ENCODE measurements at regions not wholly inside any gene's neighbourhood (a gene's known extent, or its start where the extent isn't known, plus 50 kb on each side); places are given as distances from the start of the nearest gene placed in this dataset.

DNA sequence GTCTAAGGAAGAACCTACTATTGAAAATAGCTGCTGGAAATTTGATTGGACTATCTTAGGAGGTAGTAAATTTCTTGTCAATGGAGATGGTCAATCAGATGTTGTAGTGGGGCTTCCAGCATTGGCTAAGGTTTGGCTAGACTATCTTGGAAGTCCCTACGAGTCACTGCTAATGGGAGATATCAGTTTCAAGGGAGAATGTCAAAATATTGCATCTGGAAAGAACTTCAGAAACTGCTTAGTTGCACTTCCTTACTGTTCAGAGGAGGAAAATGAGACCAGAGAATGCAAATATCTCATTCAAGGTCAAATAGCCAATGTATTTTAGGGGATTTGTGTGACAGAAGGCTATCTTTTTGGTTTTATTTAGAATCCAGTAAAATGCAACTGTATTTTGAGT lies 53.5 kb upstream of the CCN2 start:
- no peak for TF ChIP-seq CTCF (IDR thresholded peaks at IDR 0.05)
- TF ChIP-seq POLR2A (IDR thresholded peaks at IDR 0.05): no peak

Measured in Peyer's patch (tissue), 4 donors.